Endothelial cell of umbilical vein (primary cell): ENCODE measurements at regions not wholly inside any gene's neighbourhood (a gene's known extent, or its start where the extent isn't known, plus 50 kb on each side); places are given as distances from the start of the nearest gene placed in this dataset.

Experiments used
- BruUV-seq: library from RNA; stranded (reverse); fragments of 400-500 nt; replicated peaks from 2 replicates; lab custom pipeline; 2021; lab: Mats Ljungman, UMichigan
- CTCF ChIA-PET: fragments of 300-600, 350-600 bp; sonication (Branson Sonifier 250); formaldehyde crosslinking; loops from one replicate; lab custom pipeline; 2021; ENCODE audit warnings: antibody characterized with exemption, inconsistent platforms; lab: Charles Lee
- POLR2A ChIA-PET: fragments of 300-600, 350-600 bp; sonication (Branson Sonifier 250); formaldehyde crosslinking; loops from one replicate; lab custom pipeline; 2021; ENCODE audit warnings: antibody characterized with exemption, inconsistent platforms; lab: Charles Lee
- DNase-seq: peaks from one replicate; pipeline ENCODE4 v3.0.0-alpha.2; 2011; ENCODE audit warnings: low read depth, low spot score
- FAIRE-seq: peaks from 2 replicates; lab custom pipeline; 2011; peaks lifted over from hg19 to GRCh38; lab: Jason Lieb, UNC
- H2AFZ ChIP-seq: 2 replicates; pipeline ENCODE4 v1.6.0; 2012; ENCODE audit warnings: low read depth, low read length, control low read depth, inconsistent platforms
- H3K27ac ChIP-seq: 2 replicates; pipeline ENCODE4 v1.5.1; 2011; ENCODE audit warnings: low read depth, mild to moderate bottlenecking, control low read depth, low read length, moderate library complexity; ENCODE audit not compliant: insufficient read depth
- H3K27me3 ChIP-seq, 2 experiments: 2 replicates each; pipeline versions ENCODE4 v1.6.0 to v1.6.1; 2011; ENCODE audit warnings: low read length in 2 of 2, mixed read lengths in 1 of 2; ENCODE audit not compliant: control insufficient read depth in 2 of 2, insufficient read depth in 2 of 2
- H3K36me3 ChIP-seq, 2 experiments: 2 replicates in 1 of 2; 3 replicates in 1 of 2; pipeline ENCODE4 v1.5.1; 2011; ENCODE audit warnings: low read length in 2 of 2, mild to moderate bottlenecking in 1 of 2, moderate library complexity in 1 of 2; ENCODE audit not compliant: control insufficient read depth in 2 of 2, insufficient read depth in 2 of 2; ENCODE audit errors: extremely low read depth in 1 of 2
- H3K4me1 ChIP-seq: 3 replicates; pipeline ENCODE4 v1.5.1; 2011; ENCODE audit warnings: mild to moderate bottlenecking, low read length; ENCODE audit not compliant: control insufficient read depth, insufficient read depth; ENCODE audit errors: extremely low read depth
- H3K4me2 ChIP-seq: 2 replicates; pipeline ENCODE4 v1.6.1; 2011; ENCODE audit warnings: low read length, control low read depth, mixed read lengths; ENCODE audit not compliant: insufficient read depth
- H3K4me3 ChIP-seq, 3 experiments: fragments of 200-600 bp in 1 of 3; sonication (generic), shearing (Covaris generic) in 1 of 3; replicated peaks in 1 of 3; 2 replicates each; pipeline ENCODE4 v1.5.1; 2011 to 2016; ENCODE audit warnings: control low read depth in 3 of 3, low read length in 3 of 3, mild to moderate bottlenecking in 2 of 3, inconsistent platforms in 1 of 3, low read depth in 1 of 3, moderate library complexity in 1 of 3; ENCODE audit not compliant: insufficient read depth in 1 of 3
- H3K79me2 ChIP-seq: 2 replicates; pipeline ENCODE4 v1.6.0; 2012; ENCODE audit warnings: low read length, inconsistent platforms; ENCODE audit not compliant: control insufficient read depth, insufficient read depth
- H3K9ac ChIP-seq: replicated peaks from 2 replicates; pipeline ENCODE3; 2011; ENCODE audit warnings: low read length, control low read depth; ENCODE audit not compliant: insufficient read depth; ENCODE audit errors: extremely low read depth
- H3K9me1 ChIP-seq: replicated peaks from 3 replicates; pipeline ENCODE4 v1.6.0; 2011; ENCODE audit warnings: mild to moderate bottlenecking, low read length; ENCODE audit not compliant: control insufficient read depth, insufficient read depth; ENCODE audit errors: extremely low read depth
- H3K9me3 ChIP-seq: replicated peaks from 2 replicates; pipeline ENCODE4 v1.5.1; 2012; ENCODE audit warnings: low read length, inconsistent platforms; ENCODE audit not compliant: control insufficient read depth, insufficient read depth
- H4K20me1 ChIP-seq: replicated peaks from 2 replicates; pipeline ENCODE3; 2011; ENCODE audit warnings: mild to moderate bottlenecking, low read length; ENCODE audit not compliant: control insufficient read depth, insufficient read depth; ENCODE audit errors: extremely low read depth
- EZH2 ChIP-seq: IDR thresholded peaks from 2 replicates; pipeline ENCODE4 v1.6.1; 2012; ENCODE audit warnings: borderline replicate concordance, low read depth, mild to moderate bottlenecking, moderate library complexity, low read length, inconsistent platforms; ENCODE audit not compliant: severe bottlenecking
- FOS ChIP-seq: IDR thresholded peaks from 2 replicates; pipeline ENCODE4 v1.6.1; 2011; ENCODE audit warnings: mild to moderate bottlenecking, low read length, moderate library complexity, borderline replicate concordance; ENCODE audit not compliant: insufficient read depth
- GATA2 ChIP-seq: IDR thresholded peaks from 2 replicates; pipeline ENCODE4 v1.7.0; 2011; ENCODE audit warnings: low read depth, mild to moderate bottlenecking, moderate library complexity, mixed read lengths, low read length; ENCODE audit not compliant: insufficient read length, insufficient read depth
- JUN ChIP-seq: IDR thresholded peaks from 2 replicates; pipeline ENCODE4 v1.6.1; 2011; ENCODE audit warnings: borderline replicate concordance, low read depth; ENCODE audit not compliant: insufficient read length, insufficient read depth
- MYC ChIP-seq: IDR thresholded peaks from one replicate; pipeline ENCODE4 v1.6.1; 2011; ENCODE audit warnings: mild to moderate bottlenecking, low read depth, low read length
- POLR2A ChIP-seq: IDR thresholded peaks from 2 replicates; pipeline ENCODE4 v1.6.1; 2012; ENCODE audit warnings: low read depth, mild to moderate bottlenecking, control low read depth, low read length
- POLR2AphosphoS5 ChIP-seq: IDR thresholded peaks from 2 replicates; pipeline ENCODE4 v1.6.1; 2012; ENCODE audit warnings: low read depth, mild to moderate bottlenecking, control low read depth, low read length, moderate library complexity; ENCODE audit not compliant: insufficient read depth
- dilution Hi-C: fragments of 300-500 bp; cut with MboI; formaldehyde crosslinking; loops from one replicate; pipeline ENCODE4 v1.15.0; 2019; ENCODE audit warnings: low sequenced_read_pairs; ENCODE audit not compliant: extremely low pct_ligation_motif_present
- intact Hi-C: fragments of 100-400 bp; cut with micrococcal nuclease; formaldehyde crosslinking; loops from one replicate; pipeline ENCODE4 v1.10.0; 2022
- TF ChIP-seq, protein P1 (sequence below), 2 donors: IDR thresholded peaks; 1 replicate in 1 of 2; 2 replicates in 1 of 2; pipeline ENCODE4 v1.5.1; 2011; ENCODE audit warnings: low read length in 2 of 2, mild to moderate bottlenecking in 2 of 2, moderate library complexity in 2 of 2, control low read depth in 1 of 2, inconsistent platforms in 1 of 2, low read depth in 1 of 2; ENCODE audit not compliant: insufficient read depth in 1 of 2; ENCODE audit errors: extremely low read depth in 1 of 2
- TF ChIP-seq, protein P2 (sequence below): IDR thresholded peaks from 2 replicates; pipeline ENCODE4 v1.6.1; 2011; ENCODE audit not compliant: insufficient read depth, insufficient read length

DNA sequence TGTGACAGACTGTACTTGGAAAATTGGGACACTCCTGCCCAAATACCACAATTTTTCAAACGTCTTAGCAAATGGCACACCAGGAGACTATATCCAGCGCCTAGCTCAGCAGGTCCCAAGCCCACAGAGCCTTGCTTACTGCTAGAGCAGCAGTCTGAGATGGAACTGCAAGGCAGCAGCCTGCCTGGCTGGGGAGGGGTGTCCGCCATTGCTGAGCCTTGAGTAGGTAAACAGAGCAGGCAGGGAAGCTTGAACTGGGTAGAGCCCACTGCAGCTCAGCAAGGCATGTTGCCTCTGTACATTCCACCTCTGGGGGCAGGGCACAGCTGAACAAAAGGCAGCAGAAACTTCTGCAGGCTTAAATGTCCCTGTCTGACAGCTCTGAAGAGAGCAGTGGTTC, 1003.3 kb upstream of the MAP3K7 start:
- FAIRE-seq (no peak), DNase-seq (no peak)
- dilution Hi-C loops = no loop called here
- H3K27me3 ChIP-seq = no peaks in the 10 kb centered on the region
- H3K79me2 ChIP-seq = no peaks in the 10 kb centered on the region
- no peak overlapping the region for H3K4me2 ChIP-seq
- CTCF ChIA-PET = no interaction called here
- no peak overlapping the region for H2AFZ ChIP-seq
- H3K9me1 ChIP-seq = no peaks in the 10 kb centered on the region
- no peaks in the 10 kb centered on the region for H4K20me1 ChIP-seq
- H3K9ac ChIP-seq = no peak overlapping the region
- POLR2A ChIA-PET = no interaction called here
- no peak overlapping the region for H3K4me3 ChIP-seq
- no peaks in the 10 kb centered on the region for H3K36me3 ChIP-seq
- no peaks in the 10 kb centered on the region for H3K9me3 ChIP-seq
- H3K27ac ChIP-seq = no peak overlapping the region
- intact Hi-C loops = no loop called here
- BruUV-seq = no TSS peak
- no peaks in the 10 kb centered on the region for H3K4me1 ChIP-seq
- TF ChIP-seq POLR2AphosphoS5 = no peak
- TF ChIP-seq, protein P1, sequence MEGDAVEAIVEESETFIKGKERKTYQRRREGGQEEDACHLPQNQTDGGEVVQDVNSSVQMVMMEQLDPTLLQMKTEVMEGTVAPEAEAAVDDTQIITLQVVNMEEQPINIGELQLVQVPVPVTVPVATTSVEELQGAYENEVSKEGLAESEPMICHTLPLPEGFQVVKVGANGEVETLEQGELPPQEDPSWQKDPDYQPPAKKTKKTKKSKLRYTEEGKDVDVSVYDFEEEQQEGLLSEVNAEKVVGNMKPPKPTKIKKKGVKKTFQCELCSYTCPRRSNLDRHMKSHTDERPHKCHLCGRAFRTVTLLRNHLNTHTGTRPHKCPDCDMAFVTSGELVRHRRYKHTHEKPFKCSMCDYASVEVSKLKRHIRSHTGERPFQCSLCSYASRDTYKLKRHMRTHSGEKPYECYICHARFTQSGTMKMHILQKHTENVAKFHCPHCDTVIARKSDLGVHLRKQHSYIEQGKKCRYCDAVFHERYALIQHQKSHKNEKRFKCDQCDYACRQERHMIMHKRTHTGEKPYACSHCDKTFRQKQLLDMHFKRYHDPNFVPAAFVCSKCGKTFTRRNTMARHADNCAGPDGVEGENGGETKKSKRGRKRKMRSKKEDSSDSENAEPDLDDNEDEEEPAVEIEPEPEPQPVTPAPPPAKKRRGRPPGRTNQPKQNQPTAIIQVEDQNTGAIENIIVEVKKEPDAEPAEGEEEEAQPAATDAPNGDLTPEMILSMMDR (IDR thresholded peaks at IDR 0.05; ENCODE audit: extremely low read depth in 1 of 2, insufficient read depth in 1 of 2, low read depth in 1 of 2, low read length in 2 of 2) = no peak

DNA sequence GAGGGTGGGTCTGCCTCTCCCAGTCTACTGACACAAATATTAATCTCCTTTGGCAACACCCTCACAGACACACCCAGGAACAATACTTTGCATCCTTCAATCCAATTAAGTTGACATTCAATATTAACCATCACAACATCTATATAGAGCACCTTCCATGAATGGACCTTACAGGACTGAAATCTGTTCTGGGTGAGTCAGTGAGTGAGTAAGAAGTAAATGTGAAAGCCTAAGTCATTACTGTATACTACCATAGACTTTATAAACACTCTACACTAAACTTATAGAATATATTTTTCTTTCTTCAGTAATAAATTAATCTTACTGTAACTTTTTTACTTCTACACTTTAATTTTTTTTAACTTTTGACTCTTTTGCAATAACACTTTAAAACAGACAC, 993.8 kb upstream of the MAP3K7 start:
- ChIA-PET CTCF (no interaction called here), POLR2A (no interaction called here)
- H3K9me3 ChIP-seq = no peaks in the 10 kb centered on the region
- no peaks in the 10 kb centered on the region for H3K36me3 ChIP-seq
- intact Hi-C loops = no loop called here
- TF ChIP-seq, protein P2, sequence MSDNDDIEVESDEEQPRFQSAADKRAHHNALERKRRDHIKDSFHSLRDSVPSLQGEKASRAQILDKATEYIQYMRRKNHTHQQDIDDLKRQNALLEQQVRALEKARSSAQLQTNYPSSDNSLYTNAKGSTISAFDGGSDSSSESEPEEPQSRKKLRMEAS = no peak
- TF ChIP-seq FOS (no peak), MYC (no peak), JUN (no peak), POLR2A (no peak), EZH2 (no peak), POLR2AphosphoS5 (no peak), GATA2 (no peak)
- TF ChIP-seq, protein P1 (IDR thresholded peaks at IDR 0.05; ENCODE audit: extremely low read depth in 1 of 2, insufficient read depth in 1 of 2, low read depth in 1 of 2, low read length in 2 of 2) = no peak
- H3K9ac ChIP-seq = no peak overlapping the region
- no peak overlapping the region for H3K4me3 ChIP-seq
- no TSS peak for BruUV-seq
- H3K79me2 ChIP-seq = no peaks in the 10 kb centered on the region
- no peaks in the 10 kb centered on the region for H4K20me1 ChIP-seq
- H3K9me1 ChIP-seq = no peaks in the 10 kb centered on the region
- no peak overlapping the region for H2AFZ ChIP-seq
- no peaks in the 10 kb centered on the region for H3K27me3 ChIP-seq
- FAIRE-seq (no peak), DNase-seq (no peak)
- H3K27ac ChIP-seq = no peak overlapping the region
- no peak overlapping the region for H3K4me2 ChIP-seq
- dilution Hi-C loops = no loop called here
- no peaks in the 10 kb centered on the region for H3K4me1 ChIP-seq
